ENCODE measurements at regions not wholly inside any gene's neighbourhood (a gene's known extent, or its start where the extent isn't known, plus 50 kb on each side); places are given as distances from the start of the nearest gene placed in this dataset.

DNA sequence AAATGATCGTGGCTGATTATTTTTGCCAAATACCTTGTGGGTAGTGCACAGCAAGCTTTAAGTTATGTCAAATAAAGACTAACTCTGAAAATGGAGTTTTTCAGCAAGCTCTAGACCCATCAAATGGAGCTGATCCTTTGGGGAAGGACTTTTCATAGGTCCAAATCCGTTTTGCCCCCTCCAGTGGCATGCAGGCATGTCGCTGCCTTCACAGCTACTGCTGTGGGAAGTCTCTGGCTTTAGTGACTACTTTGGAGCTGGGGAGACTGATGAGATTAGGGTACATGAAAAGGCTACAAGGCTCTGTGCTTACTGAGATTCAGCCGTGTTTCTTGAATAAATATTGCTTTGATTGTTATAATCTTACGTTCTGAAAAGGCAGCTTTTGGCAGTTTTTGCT lies 106.6 kb upstream of the HS3ST1 start:
- DNase-seq (ENCODE audit: low spot score), result no peak
- peaks cover 0 to 4% (median 0%) of the 10 kb centered on the region in 4 donors for H3K27me3 ChIP-seq (ENCODE audit: control insufficient read depth in 4 of 4, insufficient read depth in 4 of 4, low read length in 3 of 4)
- TF ChIP-seq CTCF (IDR thresholded peaks at IDR 0.05; ENCODE audit: low read depth, low read length, missing input control), result no peak
- TF ChIP-seq, protein P1, sequence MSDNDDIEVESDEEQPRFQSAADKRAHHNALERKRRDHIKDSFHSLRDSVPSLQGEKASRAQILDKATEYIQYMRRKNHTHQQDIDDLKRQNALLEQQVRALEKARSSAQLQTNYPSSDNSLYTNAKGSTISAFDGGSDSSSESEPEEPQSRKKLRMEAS (IDR thresholded peaks at IDR 0.05), result no peak
- no peak for TF ChIP-seq YY1 (IDR thresholded peaks at IDR 0.05)
- TF ChIP-seq, protein P2, sequence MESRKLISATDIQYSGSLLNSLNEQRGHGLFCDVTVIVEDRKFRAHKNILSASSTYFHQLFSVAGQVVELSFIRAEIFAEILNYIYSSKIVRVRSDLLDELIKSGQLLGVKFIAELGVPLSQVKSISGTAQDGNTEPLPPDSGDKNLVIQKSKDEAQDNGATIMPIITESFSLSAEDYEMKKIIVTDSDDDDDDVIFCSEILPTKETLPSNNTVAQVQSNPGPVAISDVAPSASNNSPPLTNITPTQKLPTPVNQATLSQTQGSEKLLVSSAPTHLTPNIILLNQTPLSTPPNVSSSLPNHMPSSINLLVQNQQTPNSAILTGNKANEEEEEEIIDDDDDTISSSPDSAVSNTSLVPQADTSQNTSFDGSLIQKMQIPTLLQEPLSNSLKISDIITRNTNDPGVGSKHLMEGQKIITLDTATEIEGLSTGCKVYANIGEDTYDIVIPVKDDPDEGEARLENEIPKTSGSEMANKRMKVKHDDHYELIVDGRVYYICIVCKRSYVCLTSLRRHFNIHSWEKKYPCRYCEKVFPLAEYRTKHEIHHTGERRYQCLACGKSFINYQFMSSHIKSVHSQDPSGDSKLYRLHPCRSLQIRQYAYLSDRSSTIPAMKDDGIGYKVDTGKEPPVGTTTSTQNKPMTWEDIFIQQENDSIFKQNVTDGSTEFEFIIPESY (IDR thresholded peaks at IDR 0.05), result no peak
- no peak for TF ChIP-seq HNF4G (IDR thresholded peaks at IDR 0.05)
- TF ChIP-seq TAF1 (conservative IDR thresholded peaks at IDR 0.05), result no peak
- no peak for TF ChIP-seq JUND (IDR thresholded peaks at IDR 0.05)
- TF ChIP-seq SP1 (IDR thresholded peaks at IDR 0.05), result no peak
- no peak for TF ChIP-seq RAD21 (IDR thresholded peaks at IDR 0.05)
- no peak for TF ChIP-seq RXRA (IDR thresholded peaks at IDR 0.05)
- TF ChIP-seq EGR1 (IDR thresholded peaks at IDR 0.05; ENCODE audit: low read depth in 2 of 2), result no peak
- no peak for TF ChIP-seq ATF3 (IDR thresholded peaks at IDR 0.05)
- TF ChIP-seq REST (IDR thresholded peaks at IDR 0.05), result no peak
- no peak for TF ChIP-seq FOXA1 (IDR thresholded peaks at IDR 0.05)
- no peak for TF ChIP-seq GABPA (IDR thresholded peaks at IDR 0.05 in 1 of 2, conservative IDR thresholded peaks at IDR 0.05 in 1 of 2)
- TF ChIP-seq FOXA2 (IDR thresholded peaks at IDR 0.05), result no peak
- TF ChIP-seq NR2F2 (IDR thresholded peaks at IDR 0.05), result no peak
- no peak for TF ChIP-seq HNF4A (conservative IDR thresholded peaks at IDR 0.05)
- no peak overlapping the region for H3K4me3 ChIP-seq (ENCODE audit: low read depth in 1 of 3, low read length in 3 of 3)
- H3K27ac ChIP-seq (ENCODE audit: low read depth in 1 of 2, low read length in 2 of 2), result no peak overlapping the region
- no peaks in the 10 kb centered on the region for H3K4me1 ChIP-seq (ENCODE audit: control insufficient read depth in 4 of 4, insufficient read depth in 4 of 4, low read length in 3 of 4)
- H3K9me3 ChIP-seq (ENCODE audit: control insufficient read depth in 4 of 4, low read length in 3 of 4), result peaks cover 0 to 4% (median under 1%) of the 10 kb centered on the region in 4 donors
- no peak overlapping the region for H3K9ac ChIP-seq (ENCODE audit: low read depth in 1 of 2, low read length in 2 of 2)
- H3K36me3 ChIP-seq (ENCODE audit: control insufficient read depth in 4 of 4, insufficient read depth in 3 of 4, low read depth in 1 of 4, low read length in 3 of 4), result no peaks in the 10 kb centered on the region
- 70% methylated on average over 5 of the region's 5 CpGs for WGBS
